ENCODE measurements at regions not wholly inside any gene's neighbourhood (a gene's known extent, or its start where the extent isn't known, plus 50 kb on each side); places are given as distances from the start of the nearest gene placed in this dataset.
A peak's percentile ranks its signal among the peaks of the same experiment; 100 is the strongest.
"Not testable (repeated sequence)": the region's sequence is repeated elsewhere in the genome, so short reads cannot be mapped to it uniquely, and the experiment has no call there.

GRCh38 chr11:23164022-23164421, 303.7 kb upstream of the CCDC179 start:
- DNase-seq, result no peak

- no peak for DNase-seq
Measured at GRCh38 chr11:23166376-23166775, 306.1 kb upstream of the CCDC179 start.

GRCh38 chr11:23179609-23180008, 319.3 kb upstream of the CCDC179 start:
- no peak for DNase-seq

- DNase-seq, result no peak
Measured at GRCh38 chr11:23181022-23181807, 320.9 kb upstream of the CCDC179 start.

- no peak for DNase-seq
Measured at GRCh38 chr11:23192256-23192655, 332.0 kb upstream of the CCDC179 start.

GRCh38 chr11:23201936-23202522, 341.8 kb upstream of the CCDC179 start:
- DNase-seq, result no peak

- DNase-seq, result no peak
Measured at GRCh38 chr11:23202611-23203010, 342.3 kb upstream of the CCDC179 start.

GRCh38 chr11:23205156-23205871, 345.0 kb upstream of the CCDC179 start:
- no peak for DNase-seq

GRCh38 chr11:23206741-23207336, 346.6 kb upstream of the CCDC179 start:
- DNase-seq, result no peak

GRCh38 chr11:23211221-23211620, 350.9 kb upstream of the CCDC179 start:
- DNase-seq, result no peak

- no peak for DNase-seq
Measured at GRCh38 chr11:23212807-23213206, 352.5 kb upstream of the CCDC179 start.

GRCh38 chr11:23217072-23217471, 356.8 kb upstream of the CCDC179 start:
- no peak for DNase-seq

- DNase-seq, result not testable (repeated sequence)
Measured at GRCh38 chr11:23220086-23220485, 359.8 kb upstream of the CCDC179 start.

- no peak for DNase-seq
Measured at GRCh38 chr11:23221366-23221765, 361.1 kb upstream of the CCDC179 start.

GRCh38 chr11:23226331-23227077, 366.2 kb upstream of the CCDC179 start:
- no peak for DNase-seq

GRCh38 chr11:23227078-23227445, 366.8 kb upstream of the CCDC179 start:
- DNase-seq, result no peak

GRCh38 chr11:23232652-23233051, 372.4 kb upstream of the CCDC179 start:
- DNase-seq, result no peak

- peak; percentile 4 for DNase-seq
Measured at GRCh38 chr11:23233075-23233474, 372.8 kb upstream of the CCDC179 start.

- DNase-seq, result no peak
Measured at GRCh38 chr11:23236826-23237555, 376.7 kb upstream of the CCDC179 start.

GRCh38 chr11:23252426-23252825, 392.2 kb upstream of the CCDC179 start:
- no peak for DNase-seq

GRCh38 chr11:23257088-23257487, 396.8 kb upstream of the CCDC179 start:
- no peak for DNase-seq

- DNase-seq, result no peak
Measured at GRCh38 chr11:23257556-23257955, 397.3 kb upstream of the CCDC179 start.

Measured in amniotic stem cell (primary cell).